ENCODE measurements at regions not wholly inside any gene's neighbourhood (a gene's known extent, or its start where the extent isn't known, plus 50 kb on each side); places are given as distances from the start of the nearest gene placed in this dataset.

GRCh38 chr15:61521953-61522352 is 292.9 kb upstream of the RORA start:
- TF ChIP-seq EZH2 (IDR thresholded peaks at IDR 0.05; ENCODE audit: borderline replicate concordance, control insufficient read depth, low read depth, low read length) (no peak), CTCF (IDR thresholded peaks at IDR 0.05 in 2 of 3, conservative IDR thresholded peaks at IDR 0.05 in 1 of 3; ENCODE audit: control insufficient read depth in 2 of 3, extremely low read depth in 1 of 3, insufficient read depth in 1 of 3, low read depth in 3 of 3, low read length in 3 of 3) (no peak), NR2C1 (IDR thresholded peaks at IDR 0.05) (no peak), POLR2A (IDR thresholded peaks at IDR 0.05; ENCODE audit: low read depth, low read length) (no peak), EED (IDR thresholded peaks at IDR 0.05; ENCODE audit: low read depth) (no peak), YBX1 (IDR thresholded peaks at IDR 0.05) (no peak), CEBPB (IDR thresholded peaks at IDR 0.05; ENCODE audit: borderline replicate concordance in 1 of 2, low read depth in 2 of 2, low read length in 2 of 2) (no peak), IRF3 (IDR thresholded peaks at IDR 0.05) (no peak), ATF3 (IDR thresholded peaks at IDR 0.05; ENCODE audit: borderline replicate concordance, extremely low read depth, low read depth, low read length) (no peak), MYC (IDR thresholded peaks at IDR 0.05; ENCODE audit: insufficient read depth, insufficient read length, insufficient replicate concordance, low read length, severe bottlenecking) (no peak), CREB1 (IDR thresholded peaks at IDR 0.05; ENCODE audit: low read depth) (no peak)
